PC-9 (cell line): ENCODE measurements at regions not wholly inside any gene's neighbourhood (a gene's known extent, or its start where the extent isn't known, plus 50 kb on each side); places are given as distances from the start of the nearest gene placed in this dataset.

Experiments
- CTCF ChIP-seq: fragments of 200-600 bp; sonication (generic); conservative IDR thresholded peaks from 2 replicates; pipeline ENCODE4 v1.6.1; 2017; ENCODE audit warnings: mixed run types, antibody characterized with exemption, mild to moderate bottlenecking, moderate library complexity
- EZH2 ChIP-seq: fragments of 200-600 bp; sonication (generic); IDR thresholded peaks from 2 replicates; pipeline ENCODE4 v1.8.0; 2017; ENCODE audit warnings: antibody characterized with exemption, low read depth

- TF ChIP-seq CTCF, result no peak
- no peak for TF ChIP-seq EZH2
These were observed 52.3 kb upstream of the POU2F1 start for GRCh38 chr1:167168424-167168823.
